HG02610 (cell line): ENCODE measurements at regions not wholly inside any gene's neighbourhood (a gene's known extent, or its start where the extent isn't known, plus 50 kb on each side); places are given as distances from the start of the nearest gene placed in this dataset.

ENCODE experiments used
- ATAC-seq: cut with Tn5 transposase; IDR thresholded peaks from one replicate; pipeline ENCODE4 v1.9.1; 2021; ENCODE audit warnings: mild to moderate bottlenecking, moderate library complexity; ENCODE audit not compliant: unreplicated experiment

DNA sequence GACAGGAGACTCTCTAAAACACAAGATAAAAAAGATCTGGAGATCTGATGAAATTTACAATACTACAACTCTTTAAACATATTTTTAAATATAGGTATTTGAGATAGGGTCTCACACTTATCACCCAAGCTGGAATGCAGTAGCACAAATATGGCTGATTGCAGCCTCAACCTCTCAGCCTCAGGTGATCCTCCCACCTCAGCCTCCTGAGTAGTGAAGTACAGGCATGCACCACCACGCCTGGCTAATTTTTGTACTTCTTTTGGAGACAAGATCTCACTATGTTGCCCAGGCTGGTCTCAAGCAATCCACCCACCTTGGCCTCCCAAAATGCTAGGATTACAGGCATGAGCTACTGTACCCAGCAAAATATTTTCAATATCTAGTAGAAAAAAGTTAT lies 170.0 kb upstream of the NR5A2 start:
- ATAC-seq = no peak

DNA sequence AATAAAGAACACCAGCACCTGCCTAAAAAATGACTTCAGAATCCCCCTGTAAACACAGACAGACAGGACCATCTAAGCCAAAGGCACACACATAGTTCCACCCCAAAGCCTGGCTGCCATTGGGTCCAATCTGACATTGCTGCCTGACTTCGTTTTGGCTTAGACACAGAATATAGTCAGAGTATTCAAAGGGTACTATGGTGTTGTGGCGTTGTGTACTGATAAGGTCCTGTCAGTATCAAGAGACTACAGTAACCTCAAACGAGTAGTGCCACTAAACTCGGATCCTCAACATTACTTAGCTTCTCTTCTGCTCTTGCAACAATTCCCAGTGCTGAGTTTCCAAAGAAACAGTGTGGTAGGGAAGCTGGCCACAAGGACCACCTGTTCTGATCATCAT lies 169.3 kb upstream of the NR5A2 start:
- no peak for ATAC-seq

DNA sequence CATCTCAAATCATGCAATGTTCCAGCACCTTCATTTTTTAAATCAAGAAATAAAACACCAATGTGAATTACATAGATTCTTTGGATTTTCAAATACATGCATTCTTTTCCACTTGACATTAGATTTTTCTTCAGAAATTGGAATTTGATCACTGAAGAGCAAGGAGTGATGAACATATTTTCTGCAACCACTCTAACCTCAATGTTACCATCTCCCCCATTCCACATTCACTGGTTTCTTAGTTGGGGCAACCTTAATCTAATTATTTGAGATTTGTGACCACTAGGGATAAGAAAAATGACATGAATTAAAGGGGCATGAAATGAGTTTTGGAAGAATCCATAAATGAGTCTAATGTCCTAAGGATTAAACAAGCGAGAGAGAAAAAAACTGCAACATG lies 168.7 kb upstream of the NR5A2 start:
- ATAC-seq = no peak

DNA sequence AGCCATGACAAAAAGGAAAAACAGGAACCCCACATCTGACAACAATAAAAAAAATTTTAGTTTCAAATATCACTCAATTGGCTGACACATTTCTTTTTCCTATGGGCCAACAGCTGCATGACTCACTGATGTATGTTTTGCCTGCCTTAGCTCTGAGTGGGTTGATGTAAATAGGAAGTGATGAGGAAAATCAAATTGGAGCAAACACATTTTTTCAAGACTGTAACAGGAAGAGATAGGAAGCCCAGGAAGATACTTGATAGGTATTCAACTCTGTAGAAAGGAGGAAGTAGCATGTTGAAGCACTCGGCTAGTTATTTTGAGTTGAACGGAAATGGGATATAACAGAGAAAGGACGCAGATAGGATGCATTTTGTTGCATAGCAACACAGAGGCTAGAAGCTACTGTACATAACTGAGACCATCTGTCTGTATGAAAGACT lies 168.0 kb upstream of the NR5A2 start:
- no peak for ATAC-seq

DNA sequence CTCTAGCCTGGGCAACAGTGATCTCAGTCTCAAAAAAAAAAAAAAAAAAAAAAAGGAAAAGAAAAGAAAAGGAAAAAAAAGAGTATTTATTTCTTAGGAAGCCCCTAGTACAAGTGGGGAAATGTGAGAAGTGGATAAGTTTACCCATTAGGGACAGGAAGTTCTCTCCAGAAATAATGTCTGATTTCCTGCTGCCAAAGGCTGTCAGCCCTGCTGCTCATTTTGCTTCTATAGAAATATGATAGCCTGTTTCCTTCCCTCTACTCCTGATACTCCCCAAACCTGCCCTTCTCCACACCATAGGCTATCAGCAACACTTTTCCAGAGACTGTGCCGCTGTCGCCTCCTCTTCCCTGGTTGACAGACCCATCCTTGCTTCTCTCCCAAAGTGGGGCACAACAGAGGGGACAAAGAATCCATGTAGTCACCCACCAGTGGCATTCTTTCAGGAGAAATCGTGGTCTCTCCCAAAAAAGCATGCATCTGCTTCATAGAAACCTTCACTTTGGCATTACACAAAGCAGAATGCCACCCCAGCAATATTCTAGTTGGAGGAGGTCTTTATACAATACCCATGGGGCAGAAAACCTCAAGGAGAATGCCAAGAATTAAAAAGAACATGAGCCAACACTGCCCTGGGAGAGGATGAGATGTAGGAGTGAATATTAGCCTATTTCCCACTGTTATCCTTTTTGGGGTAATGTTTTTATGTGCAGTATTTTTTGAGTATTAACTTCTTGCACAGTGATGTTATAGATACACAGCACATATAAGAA lies 166.3 kb upstream of the NR5A2 start:
- ATAC-seq = no peak

DNA sequence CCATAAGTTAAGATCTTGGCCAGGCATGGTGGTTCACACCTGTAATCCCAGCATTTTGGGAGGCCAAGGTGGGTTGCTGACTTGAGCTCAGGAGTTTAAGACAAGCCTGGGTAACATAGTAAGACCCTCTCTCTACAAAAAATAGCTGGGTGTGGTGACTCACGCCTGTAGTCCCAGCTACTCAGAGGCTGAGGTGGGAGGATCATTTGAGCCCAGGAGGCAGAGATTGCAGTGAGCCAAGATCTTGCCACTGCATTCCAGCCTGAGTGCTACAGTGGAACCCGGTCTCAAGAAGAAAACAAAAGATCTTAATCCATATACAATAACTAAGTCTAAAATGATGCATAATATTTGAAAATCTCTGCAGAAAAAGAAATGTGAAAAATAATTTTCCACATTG lies 165.5 kb upstream of the NR5A2 start:
- ATAC-seq = no peak

DNA sequence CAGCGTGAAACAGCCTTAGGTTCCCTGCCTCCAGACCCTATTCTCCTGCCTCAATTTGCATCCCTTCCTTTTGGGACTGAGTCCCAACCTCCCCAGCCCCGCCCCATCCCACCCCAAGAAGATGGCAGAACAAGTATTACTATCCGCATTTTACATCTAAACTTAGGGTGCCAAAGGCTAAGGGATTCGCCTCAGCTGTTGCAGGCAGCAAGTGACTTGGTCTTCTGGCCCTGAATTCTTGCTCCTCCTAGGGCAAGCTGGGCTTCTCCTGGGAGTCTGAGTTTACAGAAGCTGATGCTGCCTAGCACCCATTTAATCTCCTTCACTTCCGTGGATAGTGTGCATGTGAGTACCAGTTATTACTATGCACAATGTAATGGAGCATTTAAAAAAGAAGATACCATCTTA lies 161.3 kb upstream of the NR5A2 start:
- ATAC-seq = no peak

DNA sequence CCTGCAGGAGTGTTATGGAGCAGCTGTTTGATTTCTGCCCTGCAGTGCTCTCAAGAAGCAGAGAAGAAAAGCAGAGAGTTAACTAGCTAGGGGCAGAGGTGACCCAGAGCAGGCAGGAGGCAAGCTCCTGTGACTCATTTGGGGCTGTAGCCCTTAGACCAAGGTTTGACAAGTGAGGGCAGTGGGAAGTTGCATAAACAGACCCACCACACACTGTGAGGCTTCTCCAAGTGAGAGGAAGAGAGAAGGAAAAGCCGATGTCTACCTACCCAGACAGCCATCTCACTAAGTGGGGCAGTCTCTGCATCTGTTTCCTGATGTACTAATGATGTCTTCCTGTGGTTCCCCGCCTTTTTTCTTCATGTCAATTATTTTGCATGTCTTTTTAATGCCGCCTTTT lies 159.9 kb upstream of the NR5A2 start:
- no peak for ATAC-seq

DNA sequence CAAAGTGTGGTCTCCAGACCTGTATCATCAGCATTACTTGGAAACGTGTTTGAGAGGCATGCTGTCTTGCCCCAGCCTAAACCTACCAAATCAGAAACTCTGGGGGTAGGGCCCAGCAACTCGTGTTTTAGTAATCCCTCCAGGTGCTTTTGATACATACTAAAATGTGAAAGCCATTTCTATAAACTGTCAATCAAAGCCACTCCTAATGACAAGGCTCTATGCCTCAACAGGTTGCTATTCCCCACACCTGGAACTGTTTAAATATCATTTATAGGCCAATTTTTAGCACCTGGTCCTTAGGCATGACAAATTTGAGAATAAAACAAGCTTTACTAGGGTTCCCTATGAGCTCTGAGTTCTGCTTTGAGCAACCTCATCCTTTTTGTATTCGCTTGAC lies 158.7 kb upstream of the NR5A2 start:
- no peak for ATAC-seq

DNA sequence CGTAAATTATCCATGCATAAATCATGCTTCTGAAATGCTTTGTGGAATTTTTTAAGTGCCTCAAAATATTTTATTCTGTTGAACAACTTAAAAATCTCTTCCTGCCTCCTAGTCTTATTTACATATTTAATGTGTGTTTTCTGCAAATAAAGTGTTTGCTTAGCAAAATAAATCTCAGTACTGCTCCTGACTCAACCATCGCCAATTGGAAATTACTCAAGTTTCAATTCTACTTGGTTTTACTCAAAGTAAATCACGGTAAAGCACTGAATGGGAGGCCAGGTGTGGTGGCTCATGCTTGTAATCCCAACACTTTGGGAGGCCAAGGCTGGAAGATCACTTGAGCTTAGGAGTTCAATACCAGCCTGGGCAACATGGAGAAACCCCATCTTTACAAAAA lies 152.2 kb upstream of the NR5A2 start:
- ATAC-seq = no peak

DNA sequence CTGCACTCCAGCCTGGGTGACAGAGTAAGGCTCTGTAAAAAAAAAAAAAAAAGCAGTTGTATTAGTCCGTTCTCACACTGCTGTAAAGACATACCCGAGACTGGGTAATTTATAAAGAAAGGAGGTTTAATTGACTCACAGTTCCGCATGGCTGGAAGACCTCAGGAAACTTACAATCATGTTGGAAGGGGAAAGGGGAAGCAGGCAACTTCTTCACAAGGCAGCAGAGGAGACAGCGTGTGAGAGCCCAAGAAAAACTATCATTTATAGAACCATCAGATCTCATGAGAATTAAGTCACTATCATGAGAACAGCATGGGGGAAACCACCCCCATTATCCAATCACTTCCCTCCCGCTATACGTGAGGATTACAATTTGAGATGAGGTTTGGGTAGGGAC lies 151.7 kb upstream of the NR5A2 start:
- no peak for ATAC-seq

DNA sequence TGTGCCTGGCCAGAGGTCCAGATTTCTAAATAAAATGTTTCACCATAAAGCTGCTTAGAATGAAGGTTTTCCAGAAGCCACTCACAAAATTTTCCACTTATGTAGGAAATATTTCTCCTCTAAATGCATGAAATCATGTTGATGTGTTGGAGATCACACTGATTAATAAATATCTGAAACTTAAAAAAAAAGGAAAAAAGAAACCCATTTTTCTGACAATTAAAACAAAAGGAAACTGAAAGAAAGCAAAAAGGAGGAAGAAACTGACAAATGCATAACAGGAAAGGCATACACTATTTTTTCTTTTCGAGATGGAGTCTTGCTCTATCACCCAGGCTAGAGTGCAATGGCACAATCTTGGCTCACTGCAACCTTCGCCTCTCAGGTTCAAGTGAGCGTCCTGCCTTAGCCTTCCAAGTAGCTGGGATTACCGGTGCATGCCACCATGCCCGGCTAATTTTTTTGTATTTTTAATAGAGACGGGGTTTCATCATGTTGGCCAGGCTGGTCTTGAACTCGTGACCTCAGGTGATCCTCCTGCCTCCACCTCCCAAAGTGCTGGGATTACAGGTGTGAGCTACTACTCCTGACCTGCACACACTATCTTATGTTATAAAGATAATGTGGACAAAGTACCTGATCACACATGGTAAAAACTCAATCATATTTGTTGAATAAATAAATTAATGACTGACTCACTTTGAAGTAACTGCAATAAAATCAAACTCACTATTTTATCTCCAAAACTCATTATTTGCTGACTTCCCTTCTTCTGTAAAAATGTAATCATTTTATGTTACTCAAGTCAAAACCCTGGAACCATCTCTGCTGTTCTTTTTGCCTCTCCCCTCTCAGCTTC lies 149.8 kb upstream of the NR5A2 start:
- ATAC-seq = no peak

DNA sequence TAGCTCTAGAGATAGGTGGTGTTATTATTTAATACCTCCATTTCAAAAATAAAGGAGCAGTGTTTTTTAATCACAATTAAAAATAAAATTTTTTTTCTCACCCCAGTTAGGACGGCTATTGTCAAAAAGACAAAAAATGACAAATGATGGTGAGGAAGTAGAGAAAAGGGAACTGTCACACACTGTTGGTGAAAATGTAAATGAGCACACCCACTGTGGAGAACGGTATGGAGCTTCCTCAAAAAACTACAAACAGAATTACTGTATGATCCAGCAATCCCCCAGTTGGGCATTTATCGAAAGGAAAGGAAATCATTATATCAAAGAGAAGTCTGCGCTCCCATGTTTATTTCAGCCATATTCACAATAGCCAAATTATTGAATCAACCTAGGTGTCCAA lies 148.7 kb upstream of the NR5A2 start:
- no peak for ATAC-seq

DNA sequence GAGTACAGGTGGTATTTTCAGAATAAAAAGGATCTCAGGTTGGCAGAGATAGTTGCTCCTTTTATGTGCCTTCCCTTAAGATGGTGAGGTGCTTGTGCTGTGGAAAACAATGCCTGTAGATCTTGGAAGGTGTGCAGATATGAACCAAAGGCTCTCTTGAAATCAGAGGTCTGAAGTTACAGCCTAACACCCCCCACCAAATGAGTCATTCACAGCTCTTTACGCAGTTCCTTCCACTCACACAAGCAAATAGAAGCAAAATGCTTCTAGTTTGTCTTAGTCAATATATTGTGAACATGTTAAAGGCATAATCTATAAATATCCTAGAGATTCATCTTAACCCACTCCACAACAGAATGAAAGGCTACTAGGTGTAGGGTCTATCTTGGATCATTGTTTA lies 128.9 kb upstream of the NR5A2 start:
- no peak for ATAC-seq

DNA sequence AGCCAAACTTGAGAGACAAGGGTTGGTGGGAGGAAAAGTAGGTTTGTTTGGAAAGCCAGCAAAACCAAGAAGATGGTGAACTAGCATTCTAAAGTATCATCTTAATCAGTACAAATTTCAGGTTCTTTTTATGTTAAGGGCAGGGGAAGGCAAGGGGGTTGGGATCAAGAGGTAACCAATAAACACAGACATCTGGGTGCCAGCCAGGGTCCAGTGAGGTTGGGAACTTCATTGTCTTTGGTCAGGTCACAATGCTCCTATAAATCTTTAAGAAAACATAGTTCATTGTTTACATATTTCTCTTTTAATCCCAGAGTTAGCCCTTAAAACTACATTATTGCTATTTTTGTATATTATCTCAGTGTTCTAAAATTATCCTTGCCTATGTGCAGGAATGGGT lies 126.2 kb upstream of the NR5A2 start:
- no peak for ATAC-seq

DNA sequence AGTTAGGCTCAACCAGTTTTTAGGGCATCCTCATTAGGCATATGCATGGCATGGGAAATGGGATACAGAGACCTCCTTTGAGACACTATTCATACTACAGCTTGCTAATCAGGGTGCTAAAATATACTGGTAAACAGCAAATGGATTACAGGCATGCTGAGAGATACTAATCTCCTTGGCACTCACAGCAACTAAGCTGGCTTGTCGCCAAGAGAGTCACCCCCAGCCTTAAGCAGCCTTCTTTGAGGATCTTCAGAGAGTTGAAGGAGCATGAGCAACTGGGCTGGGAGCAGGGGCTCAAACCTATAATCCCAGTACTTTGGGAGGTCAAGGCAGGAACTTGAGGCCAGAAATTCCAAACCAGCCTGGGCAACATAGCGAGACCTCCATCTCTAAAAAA lies 120.1 kb upstream of the NR5A2 start:
- ATAC-seq = no peak

DNA sequence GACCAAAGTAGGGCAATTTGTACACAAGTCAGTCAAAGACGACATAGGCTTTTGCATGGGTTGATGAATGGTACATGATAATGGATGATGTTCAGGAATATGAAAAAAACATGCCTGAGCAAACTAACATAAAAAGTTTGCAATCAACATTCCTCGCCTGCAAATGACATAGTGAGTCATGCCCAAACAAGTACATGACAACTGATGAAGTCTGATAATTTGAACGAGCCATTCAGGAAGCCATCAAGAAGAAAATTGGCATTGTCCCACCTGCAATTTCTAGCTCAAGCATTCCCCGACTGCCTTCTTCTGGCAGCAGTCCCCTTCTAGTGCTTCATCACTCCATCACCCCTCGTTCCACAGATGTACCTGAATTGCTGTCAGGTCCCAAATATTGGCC lies 118.4 kb upstream of the NR5A2 start:
- ATAC-seq = no peak

DNA sequence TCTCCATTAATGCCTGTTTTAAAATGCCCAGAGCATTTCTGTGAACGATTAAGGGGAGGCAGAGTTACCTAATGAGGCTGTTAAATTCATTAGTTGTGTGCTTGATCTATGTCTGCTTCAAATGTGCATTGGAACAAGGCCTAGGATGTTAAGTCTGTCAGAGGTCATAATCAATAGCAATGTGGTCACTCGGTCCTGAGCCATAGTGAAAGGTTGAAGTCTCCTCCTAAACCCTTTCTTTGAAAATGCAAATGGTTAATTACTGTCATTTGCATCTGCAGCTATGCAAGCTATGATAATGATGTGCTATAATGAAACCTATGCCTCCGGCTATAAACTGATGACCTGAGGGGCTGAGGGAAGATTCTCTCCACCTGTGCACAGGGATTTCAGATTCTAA lies 114.2 kb upstream of the NR5A2 start:
- no peak for ATAC-seq

DNA sequence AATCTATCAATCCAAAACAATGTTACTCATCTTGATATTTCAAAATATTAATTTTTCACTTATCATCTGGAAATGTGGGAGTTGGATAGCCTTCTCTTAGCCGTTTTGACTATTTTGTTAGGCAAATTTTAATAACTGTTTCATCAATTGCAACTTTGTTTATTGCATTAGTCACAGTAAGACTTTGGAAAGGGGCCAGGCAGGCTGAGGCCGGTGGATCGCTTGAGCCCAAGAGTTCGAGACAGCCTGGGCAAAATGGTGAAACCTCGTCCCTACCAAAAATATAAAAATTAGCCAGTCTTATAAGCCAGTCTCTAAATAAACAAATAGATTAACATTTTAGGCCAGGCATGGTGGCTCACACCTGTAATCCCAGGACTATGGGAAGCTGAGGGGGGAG lies 113.0 kb upstream of the NR5A2 start:
- no peak for ATAC-seq

DNA sequence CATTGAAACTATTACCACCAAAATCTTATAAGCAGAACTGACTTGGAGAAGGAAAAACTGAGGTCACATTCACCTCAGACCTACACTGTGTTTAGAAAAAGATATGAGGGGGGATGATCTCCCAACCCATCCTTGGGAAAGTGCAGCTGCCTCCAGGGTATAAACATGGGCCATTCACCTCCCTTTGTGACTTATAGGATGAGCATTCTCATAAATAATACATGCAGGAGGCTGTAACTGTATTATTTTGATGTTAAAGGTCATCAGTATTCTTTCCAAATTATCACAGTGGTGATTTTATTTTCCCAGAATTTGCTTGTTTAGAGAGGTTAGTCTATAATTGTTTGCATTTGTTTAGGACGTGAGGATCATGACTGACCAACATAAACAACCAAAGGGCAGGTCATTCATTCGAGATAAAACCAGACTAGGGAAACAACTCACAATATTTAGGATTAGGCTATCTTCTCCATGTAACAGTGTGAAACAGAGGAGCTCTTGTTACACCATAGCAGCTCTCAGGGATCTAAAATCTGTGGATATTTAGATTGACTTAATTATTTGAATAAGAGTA lies 109.2 kb upstream of the NR5A2 start:
- ATAC-seq = no peak

DNA sequence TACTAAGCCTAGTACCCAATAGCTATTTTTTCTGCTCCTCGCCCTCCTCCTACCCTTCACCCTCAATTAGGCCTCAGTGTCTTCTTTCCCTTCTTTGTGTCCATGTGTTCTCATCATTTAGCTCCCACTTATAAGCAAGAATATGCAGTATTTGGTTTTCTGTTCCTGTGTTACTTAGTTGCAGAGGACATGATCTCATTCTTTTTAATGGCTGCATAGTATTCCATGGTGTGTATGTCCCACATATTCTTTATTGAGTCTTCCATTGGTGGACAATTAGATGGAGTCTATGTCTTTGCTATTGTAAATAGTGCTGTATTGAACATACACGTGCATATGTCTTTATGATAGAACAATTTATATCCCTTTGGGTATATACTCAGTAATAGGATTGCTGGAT lies 106.9 kb upstream of the NR5A2 start:
- ATAC-seq = no peak

DNA sequence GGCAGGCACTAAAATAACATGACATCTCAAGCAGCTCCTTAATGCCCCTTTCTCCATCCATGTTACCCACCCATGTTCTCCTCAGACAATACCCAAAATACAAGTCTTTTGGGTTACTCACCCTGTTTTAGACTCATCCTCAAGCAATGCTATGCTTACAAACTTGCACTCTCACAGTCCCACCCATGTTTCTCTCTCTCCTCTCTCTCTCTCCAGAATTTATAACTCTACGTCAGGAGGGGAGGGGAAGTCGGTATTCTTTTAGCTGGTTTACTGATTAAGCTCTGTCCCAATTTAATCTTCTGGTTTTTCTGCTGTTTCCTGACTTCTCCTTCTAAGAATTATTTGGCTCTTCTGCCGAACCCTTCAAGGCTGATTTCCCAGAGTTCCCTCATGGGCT lies 98.0 kb upstream of the NR5A2 start:
- ATAC-seq = no peak
